Panc1 (cell line): ENCODE measurements at regions not wholly inside any gene's neighbourhood (a gene's known extent, or its start where the extent isn't known, plus 50 kb on each side); places are given as distances from the start of the nearest gene placed in this dataset.

ENCODE experiments used
- ATAC-seq: fragments of 200-7000 bp; cut with Tn5 transposase; 2 replicates; pipeline ENCODE4 v1.9.1; 2020; ENCODE audit warnings: mild to moderate bottlenecking, moderate library complexity
- BruUV-seq: library from RNA; stranded (reverse); fragments of 400-500 nt; replicated peaks from 2 replicates; lab custom pipeline; 2021; lab: Mats Ljungman, UMichigan
- CTCF ChIA-PET: fragments of 300-600 bp; sonication (Branson Sonifier 250); formaldehyde crosslinking; loops from one replicate; lab custom pipeline; 2022; ENCODE audit warnings: antibody characterized with exemption; lab: Charles Lee
- POLR2A ChIA-PET: fragments of 300-600 bp; sonication (Branson Sonifier 250); formaldehyde crosslinking; loops from one replicate; lab custom pipeline; 2022; ENCODE audit warnings: antibody characterized with exemption; lab: Charles Lee
- DNase-seq: peaks from one replicate; pipeline ENCODE4 v3.0.0-alpha.2; 2010; ENCODE audit warnings: low read depth, low spot score
- H3K27ac ChIP-seq: 2 replicates; pipeline ENCODE4 v1.5.1; 2011; ENCODE audit warnings: mild to moderate bottlenecking, low read length, inconsistent platforms
- H3K27me3 ChIP-seq: fragments of 200-500 bp; sonication (Bioruptor generic); 2 replicates; pipeline ENCODE4 v1.6.0; 2014; ENCODE audit warnings: low read length, inconsistent platforms; ENCODE audit not compliant: control insufficient read depth, insufficient read depth
- H3K36me3 ChIP-seq: fragments of 200-500 bp; sonication (Bioruptor generic); 2 replicates; pipeline ENCODE4 v1.5.1; 2014; ENCODE audit warnings: inconsistent platforms, mild to moderate bottlenecking, low read length, moderate library complexity; ENCODE audit not compliant: control insufficient read depth, insufficient read depth
- H3K4me1 ChIP-seq: 2 replicates; pipeline ENCODE4 v1.5.1; 2011; ENCODE audit warnings: inconsistent platforms, mild to moderate bottlenecking, low read length, moderate library complexity; ENCODE audit not compliant: control insufficient read depth, insufficient read depth
- H3K4me3 ChIP-seq, 2 experiments: 2 replicates each; pipeline ENCODE4 v1.5.1; 2011 to 2012; ENCODE audit warnings: low read depth in 2 of 2, low read length in 2 of 2, mild to moderate bottlenecking in 2 of 2, inconsistent platforms in 1 of 2, moderate library complexity in 1 of 2
- H3K9me3 ChIP-seq: fragments of 200-500 bp; sonication (Bioruptor generic); 2 replicates; pipeline ENCODE4 v1.5.1; 2014; ENCODE audit warnings: low read depth, mild to moderate bottlenecking, inconsistent platforms, low read length, moderate library complexity; ENCODE audit not compliant: control insufficient read depth, insufficient read depth
- POLR2AphosphoS5 ChIP-seq: IDR thresholded peaks from 2 replicates; pipeline ENCODE4 v1.6.1; 2012; ENCODE audit warnings: mild to moderate bottlenecking, low read depth, low read length, moderate library complexity
- SIN3A ChIP-seq: IDR thresholded peaks from 2 replicates; pipeline ENCODE4 v1.6.1; 2012; ENCODE audit warnings: low read depth, mild to moderate bottlenecking, low read length, moderate library complexity, borderline replicate concordance; ENCODE audit not compliant: insufficient read depth
- TCF7L2 ChIP-seq: IDR thresholded peaks from 2 replicates; pipeline ENCODE4 v1.6.1; 2011; ENCODE audit warnings: mild to moderate bottlenecking, low read depth, low read length, inconsistent platforms
- in situ Hi-C: cut with HindIII; loops from 2 replicates; pipeline ENCODE4 v1.10.0; 2016; ENCODE audit warnings: low sequenced_read_pairs, low pct_unique_long_range_greater_than_20kb
- intact Hi-C: fragments of 100-400 bp; cut with micrococcal nuclease; formaldehyde crosslinking; loops from one replicate; pipeline ENCODE4 v1.10.0; 2022; ENCODE audit not compliant: unreplicated experiment
- TF ChIP-seq, protein P1 (sequence below): fragments of 450-650 bp; IDR thresholded peaks from 2 replicates; pipeline ENCODE4 v1.5.1; 2017; ENCODE audit warnings: mild to moderate bottlenecking
- TF ChIP-seq, protein P2 (sequence below), 2 experiments: IDR thresholded peaks; 2 replicates each; pipeline ENCODE4 v1.6.1; 2011 to 2012; ENCODE audit warnings: low read depth in 2 of 2, control low read depth in 1 of 2, low read length in 1 of 2, mild to moderate bottlenecking in 1 of 2, moderate library complexity in 1 of 2; ENCODE audit not compliant: insufficient read depth in 1 of 2

DNA sequence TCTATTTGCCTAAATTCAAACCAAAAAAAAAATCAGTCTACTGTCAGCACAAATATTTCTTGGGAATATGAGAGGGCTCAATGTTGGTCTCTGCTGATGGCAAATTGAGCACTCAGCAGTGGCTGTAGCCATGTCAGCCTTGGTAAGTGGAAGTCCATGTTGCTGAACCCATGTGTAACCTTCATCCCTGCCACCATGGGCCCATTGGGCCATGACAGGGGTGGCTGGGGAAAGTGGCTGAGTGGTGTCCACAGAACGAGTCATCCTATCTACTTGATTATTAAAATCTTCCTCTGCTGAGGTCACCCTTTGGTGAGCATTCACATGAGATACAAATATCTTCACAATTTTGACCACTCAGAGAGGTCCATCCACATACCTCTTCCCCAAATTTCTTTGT is 56.8 kb upstream of the FAM9B start:
- Histone ChIP-seq H3K4me1 (no peaks in the 10 kb centered on the region), H3K9me3 (no peaks in the 10 kb centered on the region), H3K27ac (no peak overlapping the region), H3K27me3 (no peaks in the 10 kb centered on the region), H3K36me3 (no peaks in the 10 kb centered on the region), H3K4me3 (no peak overlapping the region)
- in situ Hi-C loops, result no loop called here
- TF ChIP-seq POLR2AphosphoS5 (no peak), TCF7L2 (no peak), SIN3A (no peak)
- TF ChIP-seq, protein P1, sequence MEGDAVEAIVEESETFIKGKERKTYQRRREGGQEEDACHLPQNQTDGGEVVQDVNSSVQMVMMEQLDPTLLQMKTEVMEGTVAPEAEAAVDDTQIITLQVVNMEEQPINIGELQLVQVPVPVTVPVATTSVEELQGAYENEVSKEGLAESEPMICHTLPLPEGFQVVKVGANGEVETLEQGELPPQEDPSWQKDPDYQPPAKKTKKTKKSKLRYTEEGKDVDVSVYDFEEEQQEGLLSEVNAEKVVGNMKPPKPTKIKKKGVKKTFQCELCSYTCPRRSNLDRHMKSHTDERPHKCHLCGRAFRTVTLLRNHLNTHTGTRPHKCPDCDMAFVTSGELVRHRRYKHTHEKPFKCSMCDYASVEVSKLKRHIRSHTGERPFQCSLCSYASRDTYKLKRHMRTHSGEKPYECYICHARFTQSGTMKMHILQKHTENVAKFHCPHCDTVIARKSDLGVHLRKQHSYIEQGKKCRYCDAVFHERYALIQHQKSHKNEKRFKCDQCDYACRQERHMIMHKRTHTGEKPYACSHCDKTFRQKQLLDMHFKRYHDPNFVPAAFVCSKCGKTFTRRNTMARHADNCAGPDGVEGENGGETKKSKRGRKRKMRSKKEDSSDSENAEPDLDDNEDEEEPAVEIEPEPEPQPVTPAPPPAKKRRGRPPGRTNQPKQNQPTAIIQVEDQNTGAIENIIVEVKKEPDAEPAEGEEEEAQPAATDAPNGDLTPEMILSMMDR, result no peak
- TF ChIP-seq, protein P2, sequence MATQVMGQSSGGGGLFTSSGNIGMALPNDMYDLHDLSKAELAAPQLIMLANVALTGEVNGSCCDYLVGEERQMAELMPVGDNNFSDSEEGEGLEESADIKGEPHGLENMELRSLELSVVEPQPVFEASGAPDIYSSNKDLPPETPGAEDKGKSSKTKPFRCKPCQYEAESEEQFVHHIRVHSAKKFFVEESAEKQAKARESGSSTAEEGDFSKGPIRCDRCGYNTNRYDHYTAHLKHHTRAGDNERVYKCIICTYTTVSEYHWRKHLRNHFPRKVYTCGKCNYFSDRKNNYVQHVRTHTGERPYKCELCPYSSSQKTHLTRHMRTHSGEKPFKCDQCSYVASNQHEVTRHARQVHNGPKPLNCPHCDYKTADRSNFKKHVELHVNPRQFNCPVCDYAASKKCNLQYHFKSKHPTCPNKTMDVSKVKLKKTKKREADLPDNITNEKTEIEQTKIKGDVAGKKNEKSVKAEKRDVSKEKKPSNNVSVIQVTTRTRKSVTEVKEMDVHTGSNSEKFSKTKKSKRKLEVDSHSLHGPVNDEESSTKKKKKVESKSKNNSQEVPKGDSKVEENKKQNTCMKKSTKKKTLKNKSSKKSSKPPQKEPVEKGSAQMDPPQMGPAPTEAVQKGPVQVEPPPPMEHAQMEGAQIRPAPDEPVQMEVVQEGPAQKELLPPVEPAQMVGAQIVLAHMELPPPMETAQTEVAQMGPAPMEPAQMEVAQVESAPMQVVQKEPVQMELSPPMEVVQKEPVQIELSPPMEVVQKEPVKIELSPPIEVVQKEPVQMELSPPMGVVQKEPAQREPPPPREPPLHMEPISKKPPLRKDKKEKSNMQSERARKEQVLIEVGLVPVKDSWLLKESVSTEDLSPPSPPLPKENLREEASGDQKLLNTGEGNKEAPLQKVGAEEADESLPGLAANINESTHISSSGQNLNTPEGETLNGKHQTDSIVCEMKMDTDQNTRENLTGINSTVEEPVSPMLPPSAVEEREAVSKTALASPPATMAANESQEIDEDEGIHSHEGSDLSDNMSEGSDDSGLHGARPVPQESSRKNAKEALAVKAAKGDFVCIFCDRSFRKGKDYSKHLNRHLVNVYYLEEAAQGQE (IDR thresholded peaks at IDR 0.05; ENCODE audit: insufficient read depth in 1 of 2, low read depth in 2 of 2, low read length in 1 of 2), result no peak
- ATAC-seq, result no peak
- BruUV-seq, result no TSS peak
- POLR2A ChIA-PET, result no interaction called here
- intact Hi-C loops, result no loop called here
- no peak for DNase-seq
- CTCF ChIA-PET, result no interaction called here

DNA sequence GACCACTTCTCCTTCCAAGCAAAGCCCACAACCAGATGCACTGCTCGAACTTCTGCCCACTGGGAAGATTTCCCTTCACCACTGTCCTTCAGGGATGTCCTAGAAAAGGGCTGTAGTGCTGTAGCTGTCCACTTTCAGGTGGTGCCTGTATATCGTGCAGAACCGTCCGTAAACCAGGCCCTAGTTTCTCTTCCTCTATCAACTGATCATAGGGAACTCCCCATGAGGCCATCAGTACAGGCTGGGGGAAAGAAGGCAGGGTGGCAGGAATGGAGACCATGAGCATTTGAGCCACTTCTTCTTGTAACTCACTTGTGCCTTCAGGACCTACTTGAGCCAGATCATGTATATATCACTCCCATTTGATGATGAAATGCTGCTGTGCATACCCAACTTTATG is 57.3 kb upstream of the FAM9B start:
- POLR2A ChIA-PET, result no interaction called here
- H3K4me3 ChIP-seq, result no peak overlapping the region
- ATAC-seq, result no peak
- CTCF ChIA-PET, result no interaction called here
- TF ChIP-seq POLR2AphosphoS5 (no peak), TCF7L2 (no peak), SIN3A (no peak)
- TF ChIP-seq, protein P1, result no peak
- TF ChIP-seq, protein P2 (IDR thresholded peaks at IDR 0.05; ENCODE audit: insufficient read depth in 1 of 2, low read depth in 2 of 2, low read length in 1 of 2), result no peak
- no peaks in the 10 kb centered on the region for H3K9me3 ChIP-seq
- BruUV-seq, result no TSS peak
- DNase-seq, result no peak
- no peak overlapping the region for H3K27ac ChIP-seq
- intact Hi-C loops, result no loop called here
- H3K27me3 ChIP-seq, result no peaks in the 10 kb centered on the region
- no peaks in the 10 kb centered on the region for H3K4me1 ChIP-seq
- H3K36me3 ChIP-seq, result no peaks in the 10 kb centered on the region
- in situ Hi-C loops, result no loop called here
